HG03108 (cell line): ENCODE measurements at regions not wholly inside any gene's neighbourhood (a gene's known extent, or its start where the extent isn't known, plus 50 kb on each side); places are given as distances from the start of the nearest gene placed in this dataset.

Experiments
- ATAC-seq: cut with Tn5 transposase; IDR thresholded peaks from one replicate; pipeline ENCODE4 v1.9.1; 2021; ENCODE audit warnings: moderate library complexity; ENCODE audit not compliant: unreplicated experiment

- ATAC-seq = no peak
Measured at GRCh38 chr6:14187406-14187805, 69.8 kb downstream of the CD83 start.

- no peak for ATAC-seq
Measured at GRCh38 chr6:14189074-14189473, 71.5 kb downstream of the CD83 start.

DNA sequence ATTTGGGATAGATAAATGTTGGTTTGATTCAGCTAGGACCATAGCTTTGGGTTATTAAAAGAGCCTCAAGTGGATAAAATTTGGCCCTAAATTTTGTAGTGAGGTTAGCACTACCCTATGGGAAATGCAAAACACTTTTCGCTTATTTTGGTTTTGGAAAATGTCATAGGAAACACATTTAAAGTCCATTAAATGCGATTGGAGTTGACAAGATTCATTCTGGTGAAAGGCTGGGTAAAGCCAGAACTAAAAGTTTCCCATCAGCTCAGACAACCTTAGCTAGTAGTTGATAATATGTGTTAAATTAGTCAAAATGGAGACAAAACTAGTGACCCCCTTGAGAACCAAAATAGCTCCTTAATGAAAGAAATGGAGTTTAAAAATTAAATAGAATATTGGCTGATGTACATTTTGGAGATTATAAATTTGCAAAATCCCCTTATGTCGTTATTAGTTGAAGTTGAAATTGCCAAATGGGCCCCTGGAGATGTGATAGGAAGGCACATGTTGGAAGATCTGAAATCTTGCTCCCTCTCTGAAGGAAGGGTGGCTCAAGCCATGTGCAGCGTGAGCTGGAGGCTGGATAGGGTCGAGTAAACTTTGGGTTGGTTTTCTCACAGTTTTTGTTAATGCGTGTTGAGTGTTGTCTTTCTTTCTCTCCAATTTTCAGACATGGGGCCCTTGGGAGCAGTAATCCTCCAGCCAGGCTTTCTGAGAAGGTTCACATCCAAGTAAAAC lies 72.8 kb downstream of the CD83 start:
- ATAC-seq = no peak

DNA sequence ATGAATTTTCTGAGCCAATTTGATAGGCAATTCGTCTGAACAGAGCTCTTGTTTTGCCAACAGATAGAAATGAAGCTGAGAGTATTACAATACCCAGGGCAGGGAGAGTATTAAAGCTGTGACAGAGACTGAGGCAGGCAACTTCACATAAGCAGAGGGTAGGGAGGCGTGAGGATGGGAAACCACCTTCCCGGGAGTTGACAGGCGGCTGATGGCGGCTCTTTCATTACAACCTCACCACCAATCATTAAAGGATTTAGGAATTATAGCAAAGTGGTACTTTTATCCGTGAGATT lies 73.3 kb downstream of the CD83 start:
- no peak for ATAC-seq

DNA sequence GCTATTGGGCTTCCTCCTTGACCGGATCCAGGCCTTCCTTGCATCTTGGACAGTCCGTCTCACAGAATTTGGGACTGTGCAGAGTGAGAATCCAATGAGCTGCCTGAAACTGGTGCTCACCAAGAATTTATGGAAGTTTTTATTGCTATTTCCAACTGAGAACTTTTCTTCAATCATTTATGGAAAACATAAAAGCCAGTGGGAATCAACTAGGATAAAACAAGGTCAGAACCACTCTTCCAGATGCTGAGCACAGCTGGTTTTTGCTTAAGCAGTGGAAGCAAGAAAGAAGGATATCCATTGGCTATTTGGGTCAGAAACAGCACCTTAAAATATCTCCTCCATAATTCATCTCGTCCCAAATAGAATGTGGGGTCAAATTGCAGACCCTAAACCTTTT lies 74.2 kb downstream of the CD83 start:
- ATAC-seq = no peak

GRCh38 chr6:14192216-14192788 lies 74.7 kb downstream of the CD83 start:
- no peak for ATAC-seq

DNA sequence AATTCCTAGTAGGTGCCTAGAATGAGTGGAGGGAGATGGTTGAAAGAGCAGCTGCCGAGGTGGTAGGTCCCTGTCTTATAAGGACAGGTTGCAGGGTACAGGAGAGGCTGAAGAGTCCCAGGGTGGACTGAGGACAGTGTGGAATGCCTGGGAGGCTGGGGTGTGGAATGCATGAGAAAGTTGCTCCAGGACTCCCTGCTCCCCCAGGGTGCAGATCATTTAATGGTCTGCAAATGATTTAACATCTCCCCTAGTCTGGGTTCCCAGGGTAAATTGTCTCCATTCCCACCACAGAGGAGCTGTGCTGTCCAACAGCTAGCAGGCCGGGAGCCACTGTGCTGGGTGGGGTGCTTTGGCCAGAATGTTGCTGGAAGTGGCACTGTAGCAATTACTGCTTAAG lies 76.0 kb downstream of the CD83 start:
- no peak for ATAC-seq

GRCh38 chr6:14194483-14194882 lies 76.9 kb downstream of the CD83 start:
- no peak for ATAC-seq

- ATAC-seq = no peak
Measured at GRCh38 chr6:14194976-14195375, 77.4 kb downstream of the CD83 start.

GRCh38 chr6:14196026-14196425 lies 78.5 kb downstream of the CD83 start:
- ATAC-seq = no peak

DNA sequence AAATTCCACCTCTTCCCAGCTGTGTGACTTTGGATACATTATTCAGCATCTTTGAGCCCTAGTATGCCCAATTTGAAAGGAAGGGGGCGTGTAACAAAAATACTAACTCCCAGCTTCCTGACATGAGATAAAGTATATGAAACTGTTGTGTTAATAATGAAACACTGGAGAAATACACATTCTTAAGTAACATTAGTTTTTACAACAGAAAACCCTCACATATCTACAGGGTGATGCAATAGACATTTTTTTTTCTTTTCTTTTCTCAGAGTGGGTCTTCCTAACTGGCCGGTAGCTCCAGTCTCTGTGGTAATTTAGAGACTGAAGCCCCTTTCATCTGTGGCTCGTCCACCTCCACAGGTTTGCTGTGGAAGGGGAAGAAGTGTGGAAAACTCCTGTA lies 79.5 kb downstream of the CD83 start:
- no peak for ATAC-seq

DNA sequence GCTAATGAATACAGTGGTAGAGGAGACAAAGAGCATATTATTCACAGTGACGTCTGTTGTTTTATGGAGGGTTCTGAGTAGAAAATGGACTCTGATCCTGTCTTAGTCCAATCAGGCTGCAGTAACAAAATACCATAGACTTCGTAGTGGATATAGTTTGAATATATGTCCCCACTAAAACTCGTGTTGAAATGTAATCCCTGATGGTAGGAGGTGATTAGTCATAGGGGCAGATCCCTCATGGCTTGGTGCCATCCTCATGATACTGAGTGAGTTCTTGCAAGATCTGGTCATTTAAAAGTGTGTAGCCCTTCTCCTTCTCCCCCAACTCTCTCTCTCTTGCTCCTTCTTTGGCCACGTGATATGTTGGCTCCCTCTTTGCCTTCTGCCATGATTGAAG lies 82.5 kb downstream of the CD83 start:
- ATAC-seq = no peak

- no peak for ATAC-seq
Measured at GRCh38 chr6:14202947-14203346, 85.4 kb downstream of the CD83 start.

- no peak for ATAC-seq
Measured at GRCh38 chr6:14206391-14206790, 88.8 kb downstream of the CD83 start.

DNA sequence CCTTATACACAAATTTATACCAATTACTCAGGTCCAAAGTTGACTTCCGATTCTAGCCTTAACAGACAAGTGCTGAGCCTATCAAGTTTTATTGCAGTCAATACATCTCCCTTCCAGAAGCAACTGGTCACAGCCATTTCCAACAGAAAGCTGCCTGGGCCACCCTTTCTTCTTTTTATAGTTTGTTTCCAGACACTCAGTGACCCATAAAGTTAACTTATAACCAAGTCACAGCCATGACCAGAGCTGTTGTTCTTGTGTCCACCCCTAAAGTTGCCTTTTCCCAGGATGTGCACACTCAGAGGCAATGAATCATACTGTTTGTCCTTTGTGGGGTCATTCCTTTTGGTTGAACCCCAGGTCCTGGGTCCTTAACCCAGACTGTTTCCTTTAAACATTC lies 89.9 kb downstream of the CD83 start:
- no peak for ATAC-seq

DNA sequence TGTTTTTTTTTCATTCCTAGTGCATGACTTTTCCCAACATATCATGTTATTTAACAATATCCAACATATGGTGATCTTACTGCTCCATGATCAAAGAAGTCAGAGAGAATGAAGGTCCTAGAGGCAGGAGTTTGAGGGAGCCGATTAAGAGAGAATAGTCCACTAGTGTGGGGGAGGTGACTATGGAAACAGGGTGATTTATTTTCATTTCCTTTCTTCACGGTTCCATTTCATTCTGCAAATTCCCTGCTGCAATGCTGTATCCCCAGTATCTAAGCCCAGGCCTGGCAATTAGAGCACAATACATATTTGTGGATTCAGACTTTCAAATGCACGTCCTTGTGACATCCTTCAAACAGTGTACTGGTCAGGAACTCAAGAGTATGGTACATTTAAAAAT lies 91.4 kb downstream of the CD83 start:
- no peak for ATAC-seq

DNA sequence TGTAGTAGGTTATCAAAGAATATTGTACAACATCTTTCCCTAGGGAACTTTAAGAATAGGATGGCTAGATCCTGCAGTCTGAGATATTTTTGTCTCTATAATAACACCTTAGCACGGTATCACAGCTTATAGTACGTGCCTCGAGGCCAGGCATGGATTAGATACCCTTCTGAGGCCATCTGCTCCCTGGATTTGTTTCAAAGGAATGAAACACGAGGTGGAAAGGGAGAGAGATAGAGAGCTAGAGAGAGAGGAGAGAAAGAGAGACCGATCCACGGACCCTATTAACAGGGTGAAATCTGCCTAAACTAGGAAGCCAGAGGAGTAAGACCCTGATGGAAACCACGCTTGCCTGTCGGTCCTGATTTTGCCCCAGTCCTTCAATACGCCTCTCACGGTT lies 92.5 kb downstream of the CD83 start:
- ATAC-seq = no peak

GRCh38 chr6:14210663-14211561 lies 93.3 kb downstream of the CD83 start:
- peak; percentile 88 for ATAC-seq

DNA sequence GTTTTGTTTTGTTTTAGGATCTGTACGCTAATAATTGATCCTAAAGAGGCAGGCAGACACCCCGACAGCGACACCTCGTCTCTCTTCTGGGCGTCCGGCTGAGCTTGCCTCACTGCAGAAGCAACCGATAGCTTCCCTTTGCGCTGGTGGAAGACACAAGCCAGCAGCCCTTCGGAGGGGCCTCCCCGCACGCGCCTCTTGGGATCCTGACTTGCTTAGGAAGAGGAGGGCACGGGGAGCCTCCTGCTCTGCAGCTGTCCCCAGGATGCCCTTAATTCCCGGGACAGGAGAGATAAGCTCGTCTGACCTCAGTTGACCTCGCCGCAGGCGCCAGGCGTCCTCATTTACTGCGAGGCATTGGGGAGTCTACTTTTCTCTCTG lies 94.0 kb downstream of the CD83 start:
- ATAC-seq = no peak

- ATAC-seq = no peak
Measured at GRCh38 chr6:14212020-14212419, 94.4 kb downstream of the CD83 start.

- no peak for ATAC-seq
Measured at GRCh38 chr6:14212632-14213031, 95.1 kb downstream of the CD83 start.
